Keratinocyte (primary cell): ENCODE measurements at regions not wholly inside any gene's neighbourhood (a gene's known extent, or its start where the extent isn't known, plus 50 kb on each side); places are given as distances from the start of the nearest gene placed in this dataset.

Source experiments
- CTCF ChIP-seq, 3 experiments: IDR thresholded peaks in 1 of 3; conservative IDR thresholded peaks in 1 of 3; optimal IDR thresholded peaks in 1 of 3; 2 replicates in 2 of 3; 3 replicates in 1 of 3; pipeline versions ENCODE3 to v1.5.1; 2011; ENCODE audit warnings: low read length in 3 of 3, mild to moderate bottlenecking in 3 of 3, moderate library complexity in 2 of 3, control low read depth in 1 of 3, inconsistent platforms in 1 of 3; ENCODE audit not compliant: insufficient read depth in 2 of 3; ENCODE audit errors: extremely low read depth in 1 of 3
- EZH2 ChIP-seq: IDR thresholded peaks from one replicate; pipeline ENCODE4 v1.6.1; 2012; ENCODE audit warnings: inconsistent platforms, mild to moderate bottlenecking, low read length, moderate library complexity

GRCh38 chr13:78032132-78032531 lies 113.5 kb upstream of the EDNRB start:
- no peak for TF ChIP-seq EZH2
- no peak for TF ChIP-seq CTCF (optimal IDR thresholded peaks at IDR 0.05 in 1 of 3, IDR thresholded peaks at IDR 0.05 in 1 of 3, conservative IDR thresholded peaks at IDR 0.05 in 1 of 3; ENCODE audit: extremely low read depth in 1 of 3, insufficient read depth in 2 of 3, low read length in 3 of 3)
